ENCODE measurements at regions not wholly inside any gene's neighbourhood (a gene's known extent, or its start where the extent isn't known, plus 50 kb on each side); places are given as distances from the start of the nearest gene placed in this dataset.
"Not testable (repeated sequence)": the region's sequence is repeated elsewhere in the genome, so short reads cannot be mapped to it uniquely, and the experiment has no call there.

DNA sequence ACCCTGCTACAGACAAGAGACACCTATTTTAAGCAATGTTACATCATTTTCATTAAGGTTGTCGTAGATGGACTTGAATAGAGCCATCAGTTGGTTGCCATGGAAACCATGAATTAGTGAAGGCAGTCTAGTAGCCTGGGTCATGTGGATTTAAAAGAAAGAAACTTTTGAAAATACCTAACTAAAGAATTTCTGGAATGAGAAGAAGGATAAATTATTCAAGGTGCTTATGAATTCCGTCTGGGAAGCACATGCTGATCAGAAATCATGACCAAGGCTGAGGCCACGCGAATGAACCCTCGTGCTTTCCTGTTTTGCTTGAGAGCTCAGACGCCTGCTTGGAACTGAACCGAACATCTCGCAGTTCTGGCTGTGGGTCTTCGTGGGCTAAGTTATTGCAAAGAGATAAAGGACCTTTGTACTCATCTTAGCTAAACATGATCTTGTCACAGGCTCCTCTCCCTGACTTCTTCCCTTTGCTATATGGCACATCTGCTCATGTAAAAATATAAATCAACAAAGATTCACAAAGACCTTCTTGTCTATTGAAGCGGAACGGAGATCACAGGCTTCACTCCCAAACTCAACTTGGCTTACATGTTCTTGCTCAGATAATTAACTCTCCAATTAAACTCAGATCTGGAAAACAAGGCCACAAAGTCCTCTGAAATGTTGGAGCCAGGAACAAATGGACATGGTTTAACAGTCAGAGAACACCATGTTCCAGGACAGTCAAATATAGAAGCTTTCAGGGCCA is 140.2 kb downstream of the NUFIP1 start:
- no peak overlapping the region for H3K27ac ChIP-seq
- no peak overlapping the region for H3K4me3 ChIP-seq
- intact Hi-C loops (cut with DNase I; ENCODE audit: low total_unique reads): no loop called here
- no peaks in the 10 kb centered on the region for H3K4me1 ChIP-seq
- no peaks in the 10 kb centered on the region for H3K27me3 ChIP-seq (replicated peaks in 1 of 7)
- WGBS, 5 donors: 87 to 95% (median 90%) methylated on average over 11 of the region's 11 CpGs
- TF ChIP-seq POLR2A (IDR thresholded peaks at IDR 0.05) (no peak), POLR2AphosphoS5 (IDR thresholded peaks at IDR 0.05) (no peak)
- TF ChIP-seq, protein P1, sequence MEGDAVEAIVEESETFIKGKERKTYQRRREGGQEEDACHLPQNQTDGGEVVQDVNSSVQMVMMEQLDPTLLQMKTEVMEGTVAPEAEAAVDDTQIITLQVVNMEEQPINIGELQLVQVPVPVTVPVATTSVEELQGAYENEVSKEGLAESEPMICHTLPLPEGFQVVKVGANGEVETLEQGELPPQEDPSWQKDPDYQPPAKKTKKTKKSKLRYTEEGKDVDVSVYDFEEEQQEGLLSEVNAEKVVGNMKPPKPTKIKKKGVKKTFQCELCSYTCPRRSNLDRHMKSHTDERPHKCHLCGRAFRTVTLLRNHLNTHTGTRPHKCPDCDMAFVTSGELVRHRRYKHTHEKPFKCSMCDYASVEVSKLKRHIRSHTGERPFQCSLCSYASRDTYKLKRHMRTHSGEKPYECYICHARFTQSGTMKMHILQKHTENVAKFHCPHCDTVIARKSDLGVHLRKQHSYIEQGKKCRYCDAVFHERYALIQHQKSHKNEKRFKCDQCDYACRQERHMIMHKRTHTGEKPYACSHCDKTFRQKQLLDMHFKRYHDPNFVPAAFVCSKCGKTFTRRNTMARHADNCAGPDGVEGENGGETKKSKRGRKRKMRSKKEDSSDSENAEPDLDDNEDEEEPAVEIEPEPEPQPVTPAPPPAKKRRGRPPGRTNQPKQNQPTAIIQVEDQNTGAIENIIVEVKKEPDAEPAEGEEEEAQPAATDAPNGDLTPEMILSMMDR (IDR thresholded peaks at IDR 0.05 in 8 of 11, conservative IDR thresholded peaks at IDR 0.05 in 3 of 11): no peak
- H3K9me3 ChIP-seq: no peaks in the 10 kb centered on the region
- no peak for DNase-seq
- no peaks in the 10 kb centered on the region for H3K36me3 ChIP-seq

DNA sequence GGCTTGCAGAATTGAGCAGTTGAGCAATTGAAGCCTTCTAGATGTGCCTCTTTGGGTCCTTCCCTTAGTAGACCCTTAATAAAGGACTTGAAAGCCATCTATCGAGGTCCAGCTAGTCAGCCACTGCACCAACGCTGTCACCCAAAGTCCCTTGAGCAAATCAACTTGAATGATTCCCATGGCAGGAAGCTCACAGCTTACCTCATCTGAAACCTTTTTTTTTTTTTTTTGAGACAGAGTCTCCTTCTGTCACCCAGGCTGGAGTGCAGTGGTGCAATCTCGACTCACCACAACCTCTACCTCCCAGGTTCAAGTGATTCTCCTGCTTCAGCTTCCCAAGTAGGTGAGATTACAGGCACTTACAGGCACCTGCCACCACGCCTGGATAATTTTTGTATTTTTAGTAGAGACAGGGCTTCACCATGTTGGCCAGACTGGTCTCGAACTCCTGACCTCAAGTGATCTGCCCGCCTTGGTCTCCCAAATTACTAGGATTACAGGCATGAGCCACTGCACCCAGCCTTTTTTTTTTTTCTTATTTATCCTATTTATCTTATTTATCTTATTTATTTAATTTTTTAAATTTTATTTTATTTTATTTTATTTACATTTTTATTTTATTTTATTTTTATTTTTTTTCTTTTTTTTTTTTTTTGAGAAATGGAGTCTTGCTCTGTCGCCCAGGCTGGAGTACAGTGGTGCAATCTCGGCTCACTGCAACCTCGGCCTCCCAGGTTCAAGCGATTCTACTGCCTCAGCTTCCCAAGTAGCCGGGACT is 143.8 kb downstream of the NUFIP1 start:
- H3K27ac ChIP-seq; intact Hi-C loops (cut with DNase I; ENCODE audit: low total_unique reads): not testable (repeated sequence)
- WGBS, 5 donors: 83 to 91% (median 87%) methylated on average over 11 of the region's 11 CpGs

DNA sequence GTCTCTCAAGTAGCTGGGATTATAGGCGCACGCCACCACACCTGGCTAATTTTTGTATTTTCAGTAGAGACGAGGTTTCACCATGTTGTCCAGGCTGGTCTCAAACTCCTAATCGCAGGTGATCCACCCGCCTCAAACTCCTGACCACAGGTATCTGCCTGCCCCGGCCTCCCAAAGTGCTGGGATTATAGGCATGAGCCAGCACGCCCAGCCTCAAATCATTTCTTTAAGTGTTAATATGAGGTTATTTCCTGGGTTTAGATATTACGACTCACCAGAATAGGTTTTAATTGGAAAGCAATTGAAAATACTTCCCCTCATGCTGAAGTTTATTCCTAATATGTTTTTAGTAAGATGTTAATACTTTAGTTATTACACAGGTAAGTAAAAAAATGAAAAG is 144.5 kb downstream of the NUFIP1 start:
- Histone ChIP-seq H3K9me3 (no peaks in the 10 kb centered on the region), H3K36me3 (no peaks in the 10 kb centered on the region), H3K27ac (no peak overlapping the region), H3K4me1 (peaks cover 0 to 4% (median 0%) of the 10 kb centered on the region in 6 donors), H3K27me3 (replicated peaks in 1 of 7) (no peaks in the 10 kb centered on the region), H3K4me3 (no peak overlapping the region)
- WGBS, 5 donors: 92 to 97% (median 95%) methylated on average over 8 of the region's 8 CpGs
- intact Hi-C loops (cut with DNase I; ENCODE audit: low total_unique reads): no loop called here
- TF ChIP-seq, protein P1 (IDR thresholded peaks at IDR 0.05 in 8 of 11, conservative IDR thresholded peaks at IDR 0.05 in 3 of 11): no peak
- TF ChIP-seq POLR2A (IDR thresholded peaks at IDR 0.05): no peak
- TF ChIP-seq POLR2AphosphoS5 (IDR thresholded peaks at IDR 0.05): no peak
- no peak for DNase-seq

More for the DNA sequence above, 143.8 kb downstream of the NUFIP1 start:
- not testable (repeated sequence) for H3K27me3 ChIP-seq (replicated peaks in 1 of 7); H3K4me1 ChIP-seq; H3K4me3 ChIP-seq; H3K9me3 ChIP-seq; H3K36me3 ChIP-seq; DNase-seq

DNA sequence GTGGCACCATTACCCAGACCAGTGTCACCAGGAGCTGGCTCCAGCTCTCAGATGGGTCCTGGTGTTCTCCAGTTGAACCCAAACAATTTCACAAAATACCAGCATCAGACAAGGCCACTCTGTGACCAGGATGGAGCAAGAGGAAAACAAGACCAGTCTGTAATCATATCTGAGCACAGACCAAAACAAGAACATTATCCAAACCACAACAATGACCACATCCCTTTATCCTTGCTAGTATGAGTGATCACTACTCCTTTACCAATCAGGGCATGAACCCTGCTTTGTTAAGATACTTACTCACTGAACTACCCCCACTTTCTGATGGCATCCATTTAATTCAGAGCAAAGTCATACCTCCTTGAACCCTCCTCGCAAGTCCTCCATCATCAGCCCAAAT is 145.9 kb downstream of the NUFIP1 start:
- Histone ChIP-seq H3K9me3 (no peaks in the 10 kb centered on the region), H3K27me3 (replicated peaks in 1 of 7) (no peaks in the 10 kb centered on the region), H3K36me3 (no peaks in the 10 kb centered on the region), H3K4me1 (peaks cover 0 to 4% (median 0%) of the 10 kb centered on the region in 6 donors), H3K4me3 (no peak overlapping the region), H3K27ac (no peak overlapping the region)
- no peak for DNase-seq
- intact Hi-C loops (cut with DNase I; ENCODE audit: low total_unique reads): no loop called here
- no peak for TF ChIP-seq POLR2AphosphoS5 (IDR thresholded peaks at IDR 0.05)
- no peak for TF ChIP-seq POLR2A (IDR thresholded peaks at IDR 0.05)
- TF ChIP-seq, protein P1 (IDR thresholded peaks at IDR 0.05 in 8 of 11, conservative IDR thresholded peaks at IDR 0.05 in 3 of 11): no peak
- WGBS, 5 donors: 91 to 100% (median 99%) methylated on average over 1 of the region's 1 CpG

Measured in spleen (tissue), 11 donors.